GM10248 (cell line): ENCODE measurements at regions not wholly inside any gene's neighbourhood (a gene's known extent, or its start where the extent isn't known, plus 50 kb on each side); places are given as distances from the start of the nearest gene placed in this dataset.

Experiments
- CTCF ChIA-PET: fragments of 300-600 bp; sonication (Branson Sonifier 250); formaldehyde crosslinking; extraction: SDS; loops from one replicate; lab custom pipeline; 2021; ENCODE audit warnings: antibody characterized with exemption; lab: Yijun Ruan, JAX
- POLR2A ChIA-PET: fragments of 350-650 bp; sonication (Branson Sonifier 250); formaldehyde crosslinking; extraction: SDS; loops from one replicate; lab custom pipeline; 2020; ENCODE audit warnings: antibody characterized with exemption; lab: Yijun Ruan, JAX
- DNase-seq: peaks from one replicate; pipeline ENCODE4 v3.0.0; 2012; ENCODE audit errors: extremely low spot score
- CTCF ChIP-seq: IDR thresholded peaks from 2 replicates; pipeline ENCODE4 v1.5.1; 2012; ENCODE audit warnings: mild to moderate bottlenecking, low read depth; ENCODE audit errors: extremely low read depth, missing control alignments, control extremely low read depth

- no peak for DNase-seq
- TF ChIP-seq CTCF = no peak
- ChIA-PET CTCF (no interaction called here), POLR2A (no interaction called here)
These were observed 122.8 kb downstream of the CEBPB start for GRCh38 chr20:50313522-50313820.

- no peak for TF ChIP-seq CTCF
- no peak for DNase-seq
- POLR2A ChIA-PET = no interaction called here
- CTCF ChIA-PET = interaction anchor here (0.9 kb wide), 1 partner anchor 50 kb away, joined by 3 read pairs; no protein-coding TSS in a partner anchor
These were observed 123.4 kb downstream of the CEBPB start for GRCh38 chr20:50313827-50314677.

GRCh38 chr20:50314678-50315335 is 124.2 kb downstream of the CEBPB start:
- DNase-seq = no peak
- no peak for TF ChIP-seq CTCF
- ChIA-PET POLR2A (no interaction called here), CTCF (interaction anchor here (0.9 kb wide), 1 partner anchor 49 kb away, joined by 3 read pairs; no protein-coding TSS in a partner anchor)

- DNase-seq = no peak
- ChIA-PET CTCF (interaction anchor here (1.0 kb wide), 1 partner anchor 18 kb away, joined by 4 read pairs; no protein-coding TSS in a partner anchor), POLR2A (no interaction called here)
- no peak for TF ChIP-seq CTCF
These were observed 125.2 kb downstream of the CEBPB start for GRCh38 chr20:50315586-50316551.

GRCh38 chr20:50317116-50317515 is 126.5 kb downstream of the CEBPB start:
- no peak for TF ChIP-seq CTCF
- POLR2A ChIA-PET = no interaction called here
- CTCF ChIA-PET = no interaction called here

GRCh38 chr20:50317609-50318008 is 127.0 kb downstream of the CEBPB start:
- POLR2A ChIA-PET = no interaction called here
- TF ChIP-seq CTCF = no peak
- no peak for DNase-seq
- CTCF ChIA-PET = no interaction called here

More at GRCh38 chr20:50317116-50317515, 126.5 kb downstream of the CEBPB start:
- no peak for DNase-seq
